K562 (cell line): ENCODE measurements at regions not wholly inside any gene's neighbourhood (a gene's known extent, or its start where the extent isn't known, plus 50 kb on each side); places are given as distances from the start of the nearest gene placed in this dataset.

Experiments
- ATAC-seq: fragments of 200-7000 bp; cut with Tn5 transposase; 3 replicates; pipeline ENCODE4 v1.9.1; 2020; ENCODE audit warnings: moderate library complexity
- BruUV-seq: library from RNA; stranded (reverse); fragments of 400-500 nt; replicated peaks from 2 replicates; lab custom pipeline; 2021; lab: Mats Ljungman, UMichigan
- CTCF ChIA-PET: fragments of 300-600 bp; formaldehyde crosslinking; extraction: SDS; loops from one replicate; lab custom pipeline; 2021; ENCODE audit warnings: low intra/inter-chr PET ratio; lab: Yijun Ruan, JAX
- POLR2A ChIA-PET: fragments of 300-600, 350-650 bp; sonication (Branson Sonifier 250); formaldehyde crosslinking; extraction: SDS; loops from one replicate; lab custom pipeline; 2021; ENCODE audit warnings: antibody characterized with exemption, inconsistent platforms; lab: Yijun Ruan, JAX
- DNase-seq, 4 experiments: peaks; one replicate each; pipeline versions ENCODE4 v3.0.0 to v3.0.0-alpha.2; 2011 to 2018; ENCODE audit warnings: low spot score in 3 of 4, mixed read lengths in 3 of 4; ENCODE audit errors: extremely low read depth in 1 of 4
- FAIRE-seq: peaks from 2 replicates; lab custom pipeline; 2011; peaks lifted over from hg19 to GRCh38; lab: Jason Lieb, UNC
- H2AFZ ChIP-seq: 2 replicates; pipeline ENCODE4 v1.6.0; 2011; ENCODE audit warnings: low read depth, low read length, control low read depth, inconsistent platforms
- H3K27ac ChIP-seq: fragments of 200-600 bp; 3 replicates; pipeline ENCODE4 v1.8.0; 2011; ENCODE audit warnings: low read depth, mild to moderate bottlenecking, control low read depth, inconsistent platforms, low read length, moderate library complexity, mixed read lengths; ENCODE audit errors: extremely low read depth
- H3K27me3 ChIP-seq, 2 experiments: fragments of 300-600 bp in 1 of 2; 2 replicates in 1 of 2; 3 replicates in 1 of 2; pipeline versions ENCODE4 v1.6.0 to v1.8.0; 2011; ENCODE audit warnings: inconsistent platforms in 2 of 2, low read length in 2 of 2, mild to moderate bottlenecking in 1 of 2, mixed read lengths in 1 of 2, moderate library complexity in 1 of 2; ENCODE audit not compliant: control insufficient read depth in 2 of 2, insufficient read depth in 2 of 2
- H3K36me3 ChIP-seq: fragments of 300-600 bp; 3 replicates; pipeline ENCODE4 v1.8.0; 2011; ENCODE audit warnings: mild to moderate bottlenecking, low read length, inconsistent platforms; ENCODE audit not compliant: control insufficient read depth, insufficient read depth
- H3K4me1 ChIP-seq, 2 experiments: fragments of 200-600 bp in 1 of 2; replicated peaks in 1 of 2; 2 replicates in 1 of 2; 3 replicates in 1 of 2; pipeline versions ENCODE4 v1.5.1 to v1.8.0; 2011; ENCODE audit warnings: inconsistent platforms in 2 of 2, low read length in 2 of 2, mild to moderate bottlenecking in 1 of 2, mixed read lengths in 1 of 2, moderate library complexity in 1 of 2; ENCODE audit not compliant: control insufficient read depth in 2 of 2, insufficient read depth in 2 of 2
- H3K4me2 ChIP-seq: 2 replicates; pipeline ENCODE4 v1.6.1; 2011; ENCODE audit warnings: low read length, control low read depth, inconsistent platforms, mixed read lengths; ENCODE audit not compliant: insufficient read depth
- H3K4me3 ChIP-seq: fragments of 200-600 bp; sonication (generic), shearing (Covaris generic); 2 replicates; pipeline ENCODE4 v1.5.1; 2016; ENCODE audit warnings: control low read depth, inconsistent platforms
- H3K79me2 ChIP-seq: fragments of 200-600 bp; 3 replicates; pipeline ENCODE4 v1.8.0; 2011; ENCODE audit warnings: low read length, inconsistent platforms; ENCODE audit not compliant: control insufficient read depth, insufficient read depth
- H3K9ac ChIP-seq, 2 experiments: 2 replicates each; pipeline versions ENCODE4 v1.6.0 to v1.6.1; 2011; ENCODE audit warnings: low read depth in 2 of 2, low read length in 2 of 2, control low read depth in 1 of 2, inconsistent platforms in 1 of 2, mild to moderate bottlenecking in 1 of 2, mixed read lengths in 1 of 2; ENCODE audit not compliant: insufficient read depth in 1 of 2
- H3K9me1 ChIP-seq: one replicate; pipeline ENCODE4 v1.6.0; 2011; ENCODE audit warnings: inconsistent platforms, mild to moderate bottlenecking, low read length, moderate library complexity; ENCODE audit not compliant: control insufficient read depth, insufficient read depth
- H3K9me3 ChIP-seq: replicated peaks from 2 replicates; pipeline ENCODE4 v1.5.1; 2011; ENCODE audit warnings: low read depth, low read length, inconsistent platforms; ENCODE audit not compliant: control insufficient read depth, insufficient read depth
- H4K20me1 ChIP-seq: replicated peaks from 2 replicates; pipeline ENCODE4 v1.6.1; 2011; ENCODE audit warnings: low read length, inconsistent platforms, mixed read lengths; ENCODE audit not compliant: control insufficient read depth, insufficient read depth
- CBFA2T3 ChIP-seq: fragments of 450-650 bp; IDR thresholded peaks from 2 replicates; pipeline ENCODE4 v1.6.1; 2017
- HES1 ChIP-seq: fragments of 450-650 bp; IDR thresholded peaks from 2 replicates; pipeline ENCODE4 v1.6.1; 2016; ENCODE audit warnings: low read depth, mild to moderate bottlenecking, moderate library complexity
- MEIS2 ChIP-seq: fragments of 450-650 bp; IDR thresholded peaks from 2 replicates; pipeline ENCODE4 v1.6.1; 2014; ENCODE audit warnings: mild to moderate bottlenecking; ENCODE audit not compliant: partially characterized antibody
- NR2F6 ChIP-seq: fragments of 450-650 bp; formaldehyde crosslinking; IDR thresholded peaks from 2 replicates; pipeline ENCODE4 v1.4.0; 2020; ENCODE audit warnings: mild to moderate bottlenecking
- STAT6 ChIP-seq: sonication (generic); formaldehyde crosslinking; IDR thresholded peaks from 2 replicates; pipeline ENCODE4 v1.8.1; 2023; ENCODE audit warnings: mild to moderate bottlenecking, missing genetic modification reagents
- ZKSCAN1 ChIP-seq: fragments of 150-350 bp; IDR thresholded peaks from 2 replicates; pipeline ENCODE4 v1.6.1; 2016; ENCODE audit warnings: low read depth, low read length
- ZNF766 ChIP-seq: fragments of 200-800 bp; sonication (Bioruptor generic); conservative IDR thresholded peaks from 2 replicates; pipeline ENCODE4 v1.6.1; 2016; ENCODE audit warnings: missing genetic modification characterization, missing compliant biosample characterization
- WGBS: fragments of 100-300 bp; shearing (Covaris generic); methylation state at CpG from one replicate; pipeline ENCODE4 v1.1.6; 2016; ENCODE audit warnings: low coverage, mixed read lengths; ENCODE audit not compliant: insufficient coverage; ENCODE audit errors: missing lambda C conversion rate; 5-methylcytosine and 5-hydroxymethylcytosine counted together
- in situ Hi-C: fragments of 300-500 bp; cut with MboI; formaldehyde crosslinking; loops from 4 replicates; pipeline ENCODE4 v1.15.0; 2018; ENCODE audit warnings: inconsistent platforms, mixed read lengths
- intact Hi-C: fragments of 100-400 bp; cut with micrococcal nuclease; formaldehyde crosslinking; loops from 2 replicates; pipeline ENCODE4 v1.14.2; 2022

GRCh38 chr4:18880871-18881270 is 859.3 kb upstream of the LCORL start:
- WGBS = 0% methylated on average over 2 of the region's 2 CpGs
- Histone ChIP-seq H3K9ac (no peak overlapping the region), H3K79me2 (no peaks in the 10 kb centered on the region), H3K4me3 (no peak overlapping the region), H3K27me3 (no peaks in the 10 kb centered on the region), H3K9me1 (no peaks in the 10 kb centered on the region), H3K36me3 (no peaks in the 10 kb centered on the region), H3K27ac (no peak overlapping the region), H3K9me3 (no peaks in the 10 kb centered on the region), H4K20me1 (no peaks in the 10 kb centered on the region), H3K4me1 (no peaks in the 10 kb centered on the region), H3K4me2 (no peak overlapping the region), H2AFZ (no peak overlapping the region)
- no TSS peak for BruUV-seq
- TF ChIP-seq CBFA2T3 (no peak), STAT6 (CRISPR knock-in tag) (no peak), NR2F6 (CRISPR knock-in tag) (no peak), MEIS2 (no peak), ZNF766 (CRISPR knock-in tag) (no peak), HES1 (no peak), ZKSCAN1 (no peak)
- FAIRE-seq (no peak), DNase-seq (no peak), ATAC-seq (no peak)
- in situ Hi-C loops (no loop called here), intact Hi-C loops (no loop called here)
- POLR2A ChIA-PET = no interaction called here
- CTCF ChIA-PET = no interaction called here
